ENCODE measurements at regions not wholly inside any gene's neighbourhood (a gene's known extent, or its start where the extent isn't known, plus 50 kb on each side); places are given as distances from the start of the nearest gene placed in this dataset.
"Not testable (repeated sequence)": the region's sequence is repeated elsewhere in the genome, so short reads cannot be mapped to it uniquely, and the experiment has no call there.

DNA sequence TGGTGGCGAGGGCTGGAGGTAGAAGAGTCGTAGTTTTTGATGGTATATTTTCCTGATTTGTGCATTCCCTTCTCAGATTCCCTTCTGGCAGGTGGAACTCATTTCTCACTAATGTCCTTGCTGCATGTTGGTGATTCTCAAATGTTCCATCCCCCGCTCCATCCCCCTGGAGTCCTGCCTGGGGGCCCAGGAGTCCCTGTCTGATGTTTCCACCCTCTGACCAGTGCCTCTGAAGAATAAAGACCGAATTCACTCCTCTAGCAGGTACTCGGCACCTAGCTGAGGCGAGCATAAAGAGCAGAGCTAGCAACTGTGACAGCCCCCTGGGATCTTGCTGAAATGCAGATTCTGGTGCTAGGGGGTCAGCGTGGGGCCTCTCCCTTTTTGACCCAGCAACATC lies 301.8 kb downstream of the BCL2L11 start:
- TF ChIP-seq, protein P1, sequence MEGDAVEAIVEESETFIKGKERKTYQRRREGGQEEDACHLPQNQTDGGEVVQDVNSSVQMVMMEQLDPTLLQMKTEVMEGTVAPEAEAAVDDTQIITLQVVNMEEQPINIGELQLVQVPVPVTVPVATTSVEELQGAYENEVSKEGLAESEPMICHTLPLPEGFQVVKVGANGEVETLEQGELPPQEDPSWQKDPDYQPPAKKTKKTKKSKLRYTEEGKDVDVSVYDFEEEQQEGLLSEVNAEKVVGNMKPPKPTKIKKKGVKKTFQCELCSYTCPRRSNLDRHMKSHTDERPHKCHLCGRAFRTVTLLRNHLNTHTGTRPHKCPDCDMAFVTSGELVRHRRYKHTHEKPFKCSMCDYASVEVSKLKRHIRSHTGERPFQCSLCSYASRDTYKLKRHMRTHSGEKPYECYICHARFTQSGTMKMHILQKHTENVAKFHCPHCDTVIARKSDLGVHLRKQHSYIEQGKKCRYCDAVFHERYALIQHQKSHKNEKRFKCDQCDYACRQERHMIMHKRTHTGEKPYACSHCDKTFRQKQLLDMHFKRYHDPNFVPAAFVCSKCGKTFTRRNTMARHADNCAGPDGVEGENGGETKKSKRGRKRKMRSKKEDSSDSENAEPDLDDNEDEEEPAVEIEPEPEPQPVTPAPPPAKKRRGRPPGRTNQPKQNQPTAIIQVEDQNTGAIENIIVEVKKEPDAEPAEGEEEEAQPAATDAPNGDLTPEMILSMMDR (IDR thresholded peaks at IDR 0.05; ENCODE audit: poor library complexity) = not testable (repeated sequence)
- TF ChIP-seq EZH2 (IDR thresholded peaks at IDR 0.05; ENCODE audit: borderline replicate concordance) = not testable (repeated sequence)
